ENCODE measurements at regions not wholly inside any gene's neighbourhood (a gene's known extent, or its start where the extent isn't known, plus 50 kb on each side); places are given as distances from the start of the nearest gene placed in this dataset.

DNA sequence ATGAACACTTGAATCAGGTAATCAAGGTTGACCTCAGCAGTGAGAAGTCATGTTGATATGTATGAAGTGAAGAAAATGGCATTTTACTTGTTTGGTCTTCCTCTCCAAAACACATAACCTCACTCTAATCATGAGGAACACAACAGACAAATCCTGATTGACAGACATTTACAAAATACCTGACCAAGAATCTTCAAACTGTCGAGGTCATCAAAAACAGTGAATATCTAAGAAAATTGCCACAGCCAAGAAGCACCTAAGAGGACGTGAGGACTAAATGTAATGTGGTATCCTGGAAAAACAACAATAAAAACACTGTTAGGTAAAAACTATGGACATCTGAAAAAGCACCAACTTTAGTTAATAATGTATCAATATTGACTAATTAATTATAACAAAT, 129.5 kb upstream of the MAGEB18 start:
- TF ChIP-seq JUND (IDR thresholded peaks at IDR 0.05; ENCODE audit: low read depth), result no peak
- in situ Hi-C loops (cut with HindIII; ENCODE audit: low pct_unique_long_range_greater_than_20kb, low sequenced_read_pairs), result no loop called here
- DNase-seq (ENCODE audit: low read depth in 1 of 2, low spot score in 1 of 2), result no peak

DNA sequence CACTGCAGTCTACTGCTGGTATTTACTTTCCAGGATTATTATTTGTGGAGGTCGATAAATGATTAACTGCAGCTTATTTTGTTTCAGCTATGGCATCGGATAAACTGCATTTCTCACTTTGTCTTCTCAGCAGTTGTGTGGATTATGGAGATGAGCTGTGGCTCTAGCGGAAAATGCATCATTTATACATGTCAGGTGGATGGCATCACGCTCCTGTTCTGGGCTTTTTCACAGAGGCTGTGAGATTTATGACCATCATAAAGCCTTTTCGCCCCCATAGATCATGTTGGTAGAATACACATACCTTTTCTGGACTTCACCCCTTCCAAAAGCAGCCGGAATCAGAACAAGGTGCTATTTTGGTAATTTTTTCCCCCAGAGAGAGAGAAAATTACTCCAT, 118.8 kb upstream of the MAGEB18 start:
- no peak for TF ChIP-seq JUND (IDR thresholded peaks at IDR 0.05; ENCODE audit: low read depth)
- no peak for DNase-seq (ENCODE audit: low read depth in 1 of 2, low spot score in 1 of 2)
- in situ Hi-C loops (cut with HindIII; ENCODE audit: low pct_unique_long_range_greater_than_20kb, low sequenced_read_pairs), result no loop called here

DNA sequence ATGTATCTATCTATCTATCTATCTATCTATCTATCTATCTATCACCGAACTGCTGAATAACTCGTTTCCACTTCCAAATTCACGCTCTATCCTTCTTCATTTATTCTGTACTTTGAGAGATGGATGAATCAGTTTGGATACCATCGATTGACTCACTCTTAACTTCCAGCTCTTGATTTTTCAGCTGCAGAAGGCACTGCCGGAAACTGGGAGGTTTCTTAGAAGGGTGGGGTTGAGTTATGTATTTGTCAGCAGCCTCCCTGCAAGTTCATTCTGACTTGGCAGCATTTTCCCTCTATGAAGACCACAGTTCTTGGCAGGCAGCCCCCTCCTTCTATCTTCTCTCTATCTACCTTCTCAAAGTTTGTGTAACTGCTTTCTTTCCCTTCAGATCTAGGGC, 112.0 kb upstream of the MAGEB18 start:
- DNase-seq (ENCODE audit: low read depth in 1 of 2, low spot score in 1 of 2), result no peak
- in situ Hi-C loops (cut with HindIII; ENCODE audit: low pct_unique_long_range_greater_than_20kb, low sequenced_read_pairs), result no loop called here
- TF ChIP-seq JUND (IDR thresholded peaks at IDR 0.05; ENCODE audit: low read depth), result no peak

DNA sequence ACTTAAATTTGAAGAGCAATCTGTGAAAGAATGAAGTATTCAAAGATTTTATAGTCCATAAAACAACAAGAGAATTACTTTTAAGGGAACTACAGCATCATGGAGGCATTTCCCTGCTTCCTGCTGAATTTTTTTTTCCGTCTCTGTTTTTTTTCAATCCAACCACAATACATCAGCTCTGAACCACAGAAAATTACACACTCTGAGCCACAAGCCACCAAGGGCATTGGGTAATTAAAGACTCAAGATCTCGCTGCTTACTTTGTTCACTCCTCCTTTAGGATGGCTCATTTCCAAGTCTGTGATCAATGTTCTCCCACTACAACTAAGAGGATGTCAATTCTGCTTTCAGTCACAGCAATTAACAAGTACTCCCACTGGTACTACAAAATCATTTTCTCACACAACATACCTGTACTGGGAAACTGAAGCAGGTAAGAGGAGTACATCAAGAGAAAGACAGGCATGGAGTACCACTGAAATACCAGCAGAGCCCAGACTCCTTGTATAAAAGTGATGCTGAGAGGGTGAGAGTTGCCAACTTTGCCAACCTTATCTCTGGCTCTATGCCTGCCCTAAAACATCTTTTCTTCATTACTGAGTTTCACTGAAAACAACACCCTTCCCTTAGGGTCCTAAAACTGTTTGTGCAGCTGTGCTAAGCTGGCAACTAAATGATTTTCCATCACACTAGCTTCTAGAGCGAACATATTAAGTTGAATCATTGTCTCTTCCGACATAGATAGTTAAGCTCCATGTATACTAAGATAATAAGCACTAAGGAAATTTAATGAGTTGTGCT, 105.8 kb upstream of the MAGEB18 start:
- no peak for TF ChIP-seq JUND (IDR thresholded peaks at IDR 0.05; ENCODE audit: low read depth)
- in situ Hi-C loops (cut with HindIII; ENCODE audit: low pct_unique_long_range_greater_than_20kb, low sequenced_read_pairs), result no loop called here
- no peak for DNase-seq (ENCODE audit: low read depth in 1 of 2, low spot score in 1 of 2)

DNA sequence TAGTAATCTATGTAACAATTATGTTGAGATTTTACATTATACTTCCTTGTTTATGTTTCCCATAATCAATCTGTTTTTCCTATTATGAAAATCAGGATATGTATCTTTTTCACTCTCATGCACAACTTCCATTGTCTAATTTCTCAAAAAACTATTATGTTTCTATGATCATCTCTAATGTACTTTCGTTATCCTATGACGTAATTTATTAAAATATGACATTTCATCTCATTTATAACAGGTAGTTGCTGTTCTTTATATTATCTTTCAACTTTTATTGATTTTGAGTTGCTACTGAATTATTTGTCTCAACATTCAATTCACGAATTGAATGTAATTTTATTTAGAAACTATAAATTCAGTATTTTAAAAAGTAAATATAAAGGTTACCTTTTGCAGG, 100.8 kb upstream of the MAGEB18 start:
- in situ Hi-C loops (cut with HindIII; ENCODE audit: low pct_unique_long_range_greater_than_20kb, low sequenced_read_pairs), result no loop called here
- TF ChIP-seq JUND (IDR thresholded peaks at IDR 0.05; ENCODE audit: low read depth), result no peak
- DNase-seq (ENCODE audit: low read depth in 1 of 2, low spot score in 1 of 2), result no peak

DNA sequence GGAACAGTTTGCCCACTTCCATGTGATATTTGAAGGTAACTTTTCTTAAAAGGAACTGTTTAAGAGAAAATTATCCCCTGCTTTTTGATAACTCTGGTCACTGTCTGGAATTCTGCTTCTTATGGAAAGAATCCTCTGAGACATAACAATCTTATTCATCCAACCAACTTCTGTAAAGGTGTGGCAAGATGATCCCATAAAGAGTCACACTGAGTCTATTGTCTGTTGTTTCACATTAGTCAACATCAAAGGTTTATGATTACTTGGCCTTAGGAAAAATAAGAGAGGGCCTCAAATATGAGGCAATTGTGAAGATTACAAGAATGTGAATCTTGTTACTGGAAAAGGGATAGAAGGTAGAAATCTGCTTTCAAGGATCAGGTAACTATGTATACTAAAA, 88.0 kb upstream of the MAGEB18 start:
- TF ChIP-seq JUND (IDR thresholded peaks at IDR 0.05; ENCODE audit: low read depth), result no peak
- in situ Hi-C loops (cut with HindIII; ENCODE audit: low pct_unique_long_range_greater_than_20kb, low sequenced_read_pairs), result no loop called here
- no peak for DNase-seq (ENCODE audit: low read depth in 1 of 2, low spot score in 1 of 2)

DNA sequence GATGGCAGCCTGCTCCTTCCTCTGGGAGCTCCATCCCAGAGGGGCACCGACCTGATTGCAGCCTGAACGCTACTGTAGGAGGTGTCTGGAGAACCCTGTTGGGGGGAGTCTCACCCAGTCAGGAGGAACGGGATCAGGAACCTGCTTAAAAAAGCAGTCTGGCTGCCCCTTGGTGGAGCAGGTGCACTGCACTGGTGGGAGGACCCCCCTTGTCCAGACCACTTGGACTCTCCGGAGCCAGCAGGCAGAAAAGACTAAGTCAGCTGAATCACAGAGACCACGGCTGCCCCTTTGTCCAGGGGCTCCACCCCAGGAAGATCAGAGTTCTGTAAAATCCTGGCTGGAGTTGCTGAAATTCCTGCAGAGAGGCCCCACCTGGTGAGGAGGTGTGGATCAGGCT, 67.3 kb upstream of the MAGEB18 start:
- no peak for DNase-seq (ENCODE audit: low read depth in 1 of 2, low spot score in 1 of 2)
- TF ChIP-seq JUND (IDR thresholded peaks at IDR 0.05; ENCODE audit: low read depth), result no peak
- in situ Hi-C loops (cut with HindIII; ENCODE audit: low pct_unique_long_range_greater_than_20kb, low sequenced_read_pairs), result no loop called here

DNA sequence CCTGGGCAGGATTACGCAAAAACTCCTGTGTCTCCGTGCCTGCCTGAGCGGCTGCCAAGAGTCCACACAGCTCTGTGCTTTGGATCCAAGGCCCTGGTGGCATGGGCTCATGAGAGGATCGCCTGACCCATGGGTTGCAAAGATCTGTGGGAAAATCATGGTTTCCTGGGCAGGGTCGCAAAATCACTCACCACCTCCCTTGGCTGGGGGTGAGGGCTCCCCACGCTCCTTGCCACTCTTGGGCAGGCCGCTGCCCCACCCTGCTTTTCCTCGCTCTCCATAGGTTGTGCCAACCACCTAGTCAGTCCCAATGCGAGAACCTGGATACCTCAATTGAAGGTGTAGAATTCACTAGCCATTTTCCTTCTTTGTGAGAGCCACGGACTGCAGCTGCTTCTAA, 66.5 kb upstream of the MAGEB18 start:
- no peak for TF ChIP-seq JUND (IDR thresholded peaks at IDR 0.05; ENCODE audit: low read depth)
- DNase-seq (ENCODE audit: low read depth in 1 of 2, low spot score in 1 of 2), result no peak
- in situ Hi-C loops (cut with HindIII; ENCODE audit: low pct_unique_long_range_greater_than_20kb, low sequenced_read_pairs), result no loop called here

DNA sequence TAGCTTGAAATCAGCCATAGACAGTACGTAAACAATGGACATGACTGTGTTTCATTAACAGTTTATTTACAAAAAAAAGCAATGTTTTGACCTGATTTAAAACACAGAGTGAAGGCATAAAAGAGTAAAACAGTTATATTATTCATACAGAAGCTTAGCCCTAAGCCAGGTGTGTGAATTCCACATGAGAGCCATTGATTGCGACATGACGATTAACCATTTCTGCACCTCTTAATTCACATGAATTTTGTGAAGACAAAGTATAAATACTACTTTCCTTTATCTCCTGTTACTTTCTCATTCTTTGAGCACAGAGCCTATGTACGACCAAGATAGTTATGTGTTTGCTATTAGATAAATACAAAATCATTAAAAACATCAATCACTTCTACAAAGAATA, 55.0 kb upstream of the MAGEB18 start:
- TF ChIP-seq JUND (IDR thresholded peaks at IDR 0.05; ENCODE audit: low read depth), result no peak
- no peak for DNase-seq (ENCODE audit: low read depth in 1 of 2, low spot score in 1 of 2)
- in situ Hi-C loops (cut with HindIII; ENCODE audit: low pct_unique_long_range_greater_than_20kb, low sequenced_read_pairs), result no loop called here
